Activated T-cell treated with anti-CD3 and anti-CD28 coated beads, Interleukin-2, amount 50 U/mL, for 24 hours (primary cell): ENCODE measurements at regions not wholly inside any gene's neighbourhood (a gene's known extent, or its start where the extent isn't known, plus 50 kb on each side); places are given as distances from the start of the nearest gene placed in this dataset.
"Not testable (repeated sequence)": the region's sequence is repeated elsewhere in the genome, so short reads cannot be mapped to it uniquely, and the experiment has no call there.

Experiments
- DNase-seq: peaks from one replicate; pipeline ENCODE4 v3.0.0-alpha.2; 2020
- H3K27ac Mint-ChIP-seq: 2 replicates; pipeline ENCODE4 v1.8.0; 2020; ENCODE audit warnings: mild to moderate bottlenecking, mixed read lengths
- H3K27me3 Mint-ChIP-seq: 2 replicates; pipeline ENCODE4 v1.8.0; 2020; ENCODE audit warnings: mixed read lengths
- H3K36me3 Mint-ChIP-seq: 2 replicates; pipeline ENCODE4 v1.8.0; 2020; ENCODE audit warnings: low read depth, mixed read lengths
- H3K4me1 Mint-ChIP-seq: 2 replicates; pipeline ENCODE4 v1.8.0; 2020; ENCODE audit warnings: low read depth, mixed read lengths
- H3K4me3 Mint-ChIP-seq: 2 replicates; pipeline ENCODE4 v1.8.0; 2020; ENCODE audit warnings: mild to moderate bottlenecking, moderate library complexity, mixed read lengths
- H3K9me3 Mint-ChIP-seq: 2 replicates; pipeline ENCODE4 v1.8.0; 2020; ENCODE audit warnings: mixed read lengths

GRCh38 chr13:21228738-21229137, 52.3 kb downstream of the MRPL57 start:
- Mint-ChIP-seq H3K27me3 (peaks cover 11% of the 10 kb centered on the region), H3K36me3 (no peaks in the 10 kb centered on the region), H3K27ac (no peak overlapping the region), H3K4me3 (no peak overlapping the region), H3K4me1 (peaks cover 7% of the 10 kb centered on the region), H3K9me3 (no peaks in the 10 kb centered on the region)
- no peak for DNase-seq

GRCh38 chr13:21229241-21230024, 53.0 kb downstream of the MRPL57 start:
- Mint-ChIP-seq H3K9me3 (no peaks in the 10 kb centered on the region), H3K4me3 (no peak overlapping the region), H3K27me3 (peaks cover 18% of the 10 kb centered on the region), H3K4me1 (peaks cover 7% of the 10 kb centered on the region), H3K27ac (no peak overlapping the region), H3K36me3 (no peaks in the 10 kb centered on the region)
- DNase-seq = no peak

- H3K4me1 Mint-ChIP-seq = peaks cover 7% of the 10 kb centered on the region
- H3K4me3 Mint-ChIP-seq = no peak overlapping the region
- H3K9me3 Mint-ChIP-seq = no peaks in the 10 kb centered on the region
- H3K27me3 Mint-ChIP-seq = peaks cover 21% of the 10 kb centered on the region
- H3K36me3 Mint-ChIP-seq = no peaks in the 10 kb centered on the region
- H3K27ac Mint-ChIP-seq = no peak overlapping the region
- no peak for DNase-seq
Measured at GRCh38 chr13:21230516-21230915, 54.1 kb downstream of the MRPL57 start.

- Mint-ChIP-seq H3K36me3 (no peaks in the 10 kb centered on the region), H3K27ac (no peak overlapping the region), H3K4me3 (no peak overlapping the region)
Measured at GRCh38 chr13:21231426-21231940, 55.0 kb downstream of the MRPL57 start.

GRCh38 chr13:21232196-21232595, 55.7 kb downstream of the MRPL57 start:
- H3K27ac Mint-ChIP-seq = no peak overlapping the region
- H3K27me3 Mint-ChIP-seq = peaks cover 15% of the 10 kb centered on the region
- no peak for DNase-seq
- H3K4me3 Mint-ChIP-seq = no peak overlapping the region
- no peaks in the 10 kb centered on the region for H3K36me3 Mint-ChIP-seq
- H3K4me1 Mint-ChIP-seq = peaks cover 7% of the 10 kb centered on the region
- H3K9me3 Mint-ChIP-seq = no peaks in the 10 kb centered on the region

More at GRCh38 chr13:21231426-21231940, 55.0 kb downstream of the MRPL57 start:
- H3K27me3 Mint-ChIP-seq = peaks cover 15% of the 10 kb centered on the region
- no peak for DNase-seq
- H3K9me3 Mint-ChIP-seq = no peaks in the 10 kb centered on the region
- H3K4me1 Mint-ChIP-seq = peaks cover 7% of the 10 kb centered on the region

- H3K4me1 Mint-ChIP-seq = peaks cover 7% of the 10 kb centered on the region
- H3K9me3 Mint-ChIP-seq = no peaks in the 10 kb centered on the region
- no peak overlapping the region for H3K4me3 Mint-ChIP-seq
- H3K36me3 Mint-ChIP-seq = no peaks in the 10 kb centered on the region
- H3K27ac Mint-ChIP-seq = no peak overlapping the region
- DNase-seq = no peak
- peaks cover 15% of the 10 kb centered on the region for H3K27me3 Mint-ChIP-seq
Measured at GRCh38 chr13:21232599-21232998, 56.1 kb downstream of the MRPL57 start.

GRCh38 chr13:21233086-21233485, 56.6 kb downstream of the MRPL57 start:
- Mint-ChIP-seq H3K27ac (no peak overlapping the region), H3K4me3 (no peak overlapping the region), H3K9me3 (no peaks in the 10 kb centered on the region), H3K27me3 (peaks cover 15% of the 10 kb centered on the region), H3K4me1 (peaks cover 7% of the 10 kb centered on the region), H3K36me3 (no peaks in the 10 kb centered on the region)
- no peak for DNase-seq

GRCh38 chr13:21234526-21234925, 58.1 kb downstream of the MRPL57 start:
- Mint-ChIP-seq H3K4me3 (no peak overlapping the region), H3K9me3 (no peaks in the 10 kb centered on the region), H3K27me3 (peaks cover 15% of the 10 kb centered on the region), H3K27ac (no peak overlapping the region), H3K4me1 (peaks cover 10% of the 10 kb centered on the region), H3K36me3 (no peaks in the 10 kb centered on the region)
- no peak for DNase-seq

GRCh38 chr13:21235174-21235573, 58.7 kb downstream of the MRPL57 start:
- Mint-ChIP-seq H3K27ac (no peak overlapping the region), H3K4me3 (no peak overlapping the region), H3K4me1 (peaks cover 10% of the 10 kb centered on the region)

GRCh38 chr13:21237081-21237480, 60.6 kb downstream of the MRPL57 start:
- no peaks in the 10 kb centered on the region for H3K36me3 Mint-ChIP-seq
- H3K4me1 Mint-ChIP-seq = peaks cover 15% of the 10 kb centered on the region
- H3K27ac Mint-ChIP-seq = no peak overlapping the region
- H3K4me3 Mint-ChIP-seq = no peak overlapping the region
- DNase-seq = no peak
- peaks cover 11% of the 10 kb centered on the region for H3K27me3 Mint-ChIP-seq
- H3K9me3 Mint-ChIP-seq = no peaks in the 10 kb centered on the region

More at GRCh38 chr13:21235174-21235573, 58.7 kb downstream of the MRPL57 start:
- DNase-seq = no peak
- Mint-ChIP-seq H3K36me3 (no peaks in the 10 kb centered on the region), H3K9me3 (no peaks in the 10 kb centered on the region), H3K27me3 (peaks cover 15% of the 10 kb centered on the region)

GRCh38 chr13:21238267-21238666, 61.8 kb downstream of the MRPL57 start:
- H3K9me3 Mint-ChIP-seq = peaks cover 2% of the 10 kb centered on the region
- no peak overlapping the region for H3K4me3 Mint-ChIP-seq
- H3K4me1 Mint-ChIP-seq = peaks cover 16% of the 10 kb centered on the region
- no peak overlapping the region for H3K27ac Mint-ChIP-seq
- peaks cover 11% of the 10 kb centered on the region for H3K27me3 Mint-ChIP-seq
- no peaks in the 10 kb centered on the region for H3K36me3 Mint-ChIP-seq
- DNase-seq = no peak

GRCh38 chr13:21240586-21240985, 64.1 kb downstream of the MRPL57 start:
- no peak overlapping the region for H3K4me3 Mint-ChIP-seq
- peaks cover 2% of the 10 kb centered on the region for H3K9me3 Mint-ChIP-seq
- no peak overlapping the region for H3K27ac Mint-ChIP-seq
- peaks cover 4% of the 10 kb centered on the region for H3K27me3 Mint-ChIP-seq
- no peaks in the 10 kb centered on the region for H3K36me3 Mint-ChIP-seq
- no peak for DNase-seq
- H3K4me1 Mint-ChIP-seq = peaks cover 17% of the 10 kb centered on the region

GRCh38 chr13:21242236-21242635, 65.8 kb downstream of the MRPL57 start:
- Mint-ChIP-seq H3K4me1 (peaks cover 17% of the 10 kb centered on the region), H3K27ac (no peak overlapping the region), H3K36me3 (no peaks in the 10 kb centered on the region), H3K9me3 (peaks cover 2% of the 10 kb centered on the region), H3K27me3 (peaks cover 4% of the 10 kb centered on the region), H3K4me3 (no peak overlapping the region)
- DNase-seq = no peak

GRCh38 chr13:21243045-21243897, 66.8 kb downstream of the MRPL57 start:
- Mint-ChIP-seq H3K4me1 (peaks cover 17% of the 10 kb centered on the region), H3K36me3 (no peaks in the 10 kb centered on the region), H3K4me3 (no peak overlapping the region), H3K27me3 (peaks cover 8% of the 10 kb centered on the region), H3K27ac (no peak overlapping the region), H3K9me3 (peaks cover 2% of the 10 kb centered on the region)
- DNase-seq = no peak

- not testable (repeated sequence) for H3K36me3 Mint-ChIP-seq, H3K9me3 Mint-ChIP-seq, H3K27ac Mint-ChIP-seq, DNase-seq, H3K4me3 Mint-ChIP-seq, H3K27me3 Mint-ChIP-seq
- peaks cover 14% of the 10 kb centered on the region for H3K4me1 Mint-ChIP-seq
Measured at GRCh38 chr13:21243898-21244184, 67.4 kb downstream of the MRPL57 start.
